T-helper 1 cell (primary cell): ENCODE measurements at regions not wholly inside any gene's neighbourhood (a gene's known extent, or its start where the extent isn't known, plus 50 kb on each side); places are given as distances from the start of the nearest gene placed in this dataset.

Experiments used
- DNase-seq, 5 donors: peaks; one replicate each; pipeline ENCODE4 v3.0.0-alpha.2; 2012 to 2020

DNA sequence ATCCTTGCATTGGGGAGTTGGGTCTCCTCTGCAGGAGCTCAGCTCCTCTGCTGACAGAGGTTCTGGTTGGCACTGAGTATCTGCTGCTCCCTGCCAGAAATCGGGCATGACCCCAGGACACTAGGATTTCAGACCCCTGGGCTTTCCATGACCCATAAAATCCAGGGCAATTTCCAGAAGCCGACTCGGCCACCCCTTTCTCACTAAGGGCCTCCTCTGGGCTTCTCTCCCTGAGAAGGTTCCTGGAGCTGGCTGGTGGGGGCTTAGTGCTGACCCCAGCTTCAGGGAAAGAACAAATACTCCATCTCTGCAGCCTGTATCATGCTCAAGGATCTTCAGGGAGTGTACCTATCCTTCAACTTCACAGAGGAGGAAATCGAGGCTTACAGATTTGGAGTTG lies 603.4 kb downstream of the PTPRU start:
- no peak for DNase-seq

DNA sequence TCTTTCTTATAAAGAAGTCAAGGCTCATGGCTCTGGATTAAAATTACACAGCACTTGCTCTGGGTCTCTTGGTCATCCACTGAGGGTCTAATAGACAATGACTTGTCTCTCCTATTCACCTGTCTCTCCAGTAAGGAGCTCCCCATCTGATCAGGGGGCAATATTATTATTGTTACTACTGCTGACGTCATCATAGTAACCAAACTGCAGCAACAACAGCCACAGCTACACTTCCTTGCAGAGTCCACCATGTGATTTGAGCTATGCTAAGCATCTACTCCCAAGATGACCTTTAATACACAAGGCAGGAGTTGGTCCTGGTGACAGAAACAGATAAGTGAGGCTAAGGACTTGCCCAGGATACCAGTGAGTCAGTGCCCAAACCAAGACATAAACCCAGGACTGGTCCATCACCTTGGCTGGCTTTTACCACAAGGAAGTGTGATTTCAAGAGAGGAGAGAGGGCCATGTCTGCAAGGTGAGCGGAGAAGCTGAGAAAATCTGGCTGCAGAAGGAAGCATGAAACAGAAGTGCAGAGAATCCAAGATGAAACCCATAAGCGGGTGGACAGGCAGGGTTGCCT lies 602.5 kb downstream of the PTPRU start:
- no peak for DNase-seq

DNA sequence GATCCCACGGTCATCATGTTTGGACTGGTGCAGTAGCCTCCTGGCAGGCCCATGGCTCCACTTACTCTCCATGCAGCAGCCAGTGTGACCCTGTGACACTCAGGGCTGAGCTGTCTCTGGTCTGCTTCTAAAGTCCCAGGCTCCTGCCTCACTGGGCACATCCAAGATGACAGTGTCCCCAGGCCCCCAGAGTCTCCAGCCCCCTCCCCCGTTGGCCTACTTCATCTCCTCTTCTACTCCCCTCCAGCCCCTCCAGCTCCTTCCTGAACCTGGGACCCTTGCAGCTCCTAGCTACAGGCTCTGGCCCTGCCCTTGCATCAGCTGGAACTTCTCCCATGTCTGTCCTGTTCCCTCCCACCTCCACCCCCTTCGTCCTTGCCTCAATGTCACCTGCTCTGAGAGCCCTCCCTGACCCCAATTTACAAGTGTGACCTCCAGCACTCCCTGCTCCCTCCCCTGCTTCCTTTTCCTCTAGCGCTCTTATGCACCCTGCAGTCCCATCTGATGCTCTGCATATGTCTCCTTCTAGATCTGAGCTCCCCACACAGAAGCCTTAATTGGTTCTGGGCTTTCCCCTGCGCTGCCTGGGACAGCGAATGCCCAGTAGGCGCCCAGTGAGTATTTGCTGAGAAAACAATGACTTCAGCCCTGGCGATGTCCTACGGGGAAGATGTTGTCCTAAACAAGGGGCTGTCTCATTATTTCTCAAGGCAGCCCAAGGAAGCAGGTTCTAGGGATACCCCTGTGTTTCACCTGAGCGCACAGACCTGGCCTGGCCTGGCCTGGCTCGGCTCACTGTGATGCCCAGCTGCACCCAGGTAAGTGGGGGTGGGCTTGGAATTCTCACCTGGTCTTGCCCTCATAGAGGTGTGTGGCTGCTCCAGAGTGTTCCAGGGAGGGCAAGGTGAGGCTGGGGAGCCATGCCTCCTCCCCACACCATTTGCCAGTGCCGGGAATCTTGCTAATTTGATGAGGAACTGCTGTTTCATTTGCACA lies 600.6 kb downstream of the PTPRU start:
- DNase-seq: no peak

DNA sequence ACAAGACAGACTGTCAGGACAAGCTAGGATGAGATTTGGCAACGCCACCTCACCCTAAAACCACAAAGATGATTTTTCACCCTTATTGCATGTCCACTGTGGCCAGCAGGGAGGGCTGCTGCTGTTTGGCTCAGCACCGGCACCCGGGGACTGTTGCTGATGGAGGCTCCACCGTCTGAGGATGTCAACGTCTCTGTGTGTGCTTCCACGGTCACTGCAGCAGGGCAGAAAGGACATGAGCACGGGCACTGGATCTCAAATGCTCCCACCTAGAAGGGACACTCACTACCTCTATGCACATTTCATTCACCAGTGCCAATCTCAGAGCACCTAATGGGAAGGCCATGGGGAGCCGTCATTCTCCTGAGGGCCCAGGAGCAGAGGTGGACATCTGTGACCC lies 599.6 kb downstream of the PTPRU start:
- DNase-seq: no peak

DNA sequence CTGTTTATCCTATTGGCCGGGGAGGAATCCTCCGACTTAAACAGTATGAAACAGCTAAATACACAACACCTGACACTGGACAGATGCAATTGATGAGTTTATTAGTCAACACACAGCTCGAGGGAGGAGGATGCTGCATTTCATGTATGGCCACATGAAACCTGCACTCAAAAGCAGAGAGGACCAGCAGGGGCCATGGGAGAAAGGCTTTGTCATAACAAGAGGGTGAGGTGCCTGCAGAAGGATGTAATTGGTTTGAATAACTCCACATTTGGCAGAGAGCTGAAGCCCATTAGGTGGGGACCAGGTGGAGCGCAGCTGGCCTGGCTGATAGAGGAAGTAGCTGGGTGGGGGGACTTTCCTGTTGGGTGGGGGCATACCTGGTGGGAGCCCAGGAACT lies 599.1 kb downstream of the PTPRU start:
- DNase-seq: no peak

DNA sequence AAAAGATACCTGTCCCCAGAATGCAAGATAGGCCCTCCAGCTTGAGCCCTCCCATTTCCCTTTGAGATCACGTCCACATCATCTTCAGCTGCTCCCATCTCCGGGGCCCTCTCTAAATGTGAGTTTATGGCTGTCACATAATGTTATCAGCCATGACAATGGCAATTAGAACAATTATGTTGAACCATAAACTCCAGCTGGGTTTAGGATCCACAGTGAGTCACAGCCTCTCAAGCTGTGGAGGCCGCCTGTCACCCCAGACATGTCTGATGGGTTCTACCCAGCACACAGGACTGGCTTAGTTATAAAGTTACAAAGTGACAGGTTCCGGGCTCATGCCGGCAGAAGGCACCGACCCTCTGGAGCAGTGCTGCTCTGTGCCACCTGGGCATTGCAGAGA lies 597.3 kb downstream of the PTPRU start:
- no peak for DNase-seq

DNA sequence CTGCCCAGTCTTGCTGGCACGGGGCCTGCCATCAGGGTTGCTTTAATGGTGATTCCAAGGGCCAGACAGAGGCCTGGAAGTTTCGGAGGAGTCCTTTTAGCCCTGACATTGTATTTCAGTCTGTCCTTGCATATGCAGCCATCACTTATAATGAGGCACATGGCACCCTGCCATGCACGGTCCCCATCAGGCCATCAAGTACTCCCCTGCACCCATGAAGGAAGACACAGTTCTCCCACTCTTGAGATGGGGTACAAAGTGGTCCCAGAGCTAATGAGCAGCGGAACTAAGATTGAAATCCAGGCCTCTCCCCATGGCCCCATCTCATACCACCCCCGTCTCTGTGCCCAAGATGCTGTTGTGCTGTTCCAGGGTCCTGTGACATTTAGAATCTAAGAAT lies 596.6 kb downstream of the PTPRU start:
- DNase-seq: no peak

DNA sequence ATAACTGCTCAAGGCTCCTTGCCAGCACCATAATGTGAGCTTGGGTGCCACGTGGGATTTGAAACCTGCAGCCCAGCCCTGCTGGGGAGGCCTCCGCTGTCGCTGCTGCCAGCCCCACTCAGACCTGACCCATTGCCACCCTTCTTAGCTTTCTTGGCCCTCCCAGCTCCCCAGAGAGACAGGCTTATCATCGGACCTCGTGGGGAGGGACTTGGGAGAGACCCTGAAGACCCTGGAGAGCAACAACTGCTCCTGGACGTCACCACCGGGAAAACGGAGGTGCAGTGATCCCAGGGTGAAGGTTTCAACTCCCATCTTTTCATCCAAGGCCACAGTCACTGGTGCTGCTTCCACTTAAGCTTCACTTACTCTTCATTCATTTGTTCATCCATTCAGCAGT lies 596.1 kb downstream of the PTPRU start:
- no peak for DNase-seq

DNA sequence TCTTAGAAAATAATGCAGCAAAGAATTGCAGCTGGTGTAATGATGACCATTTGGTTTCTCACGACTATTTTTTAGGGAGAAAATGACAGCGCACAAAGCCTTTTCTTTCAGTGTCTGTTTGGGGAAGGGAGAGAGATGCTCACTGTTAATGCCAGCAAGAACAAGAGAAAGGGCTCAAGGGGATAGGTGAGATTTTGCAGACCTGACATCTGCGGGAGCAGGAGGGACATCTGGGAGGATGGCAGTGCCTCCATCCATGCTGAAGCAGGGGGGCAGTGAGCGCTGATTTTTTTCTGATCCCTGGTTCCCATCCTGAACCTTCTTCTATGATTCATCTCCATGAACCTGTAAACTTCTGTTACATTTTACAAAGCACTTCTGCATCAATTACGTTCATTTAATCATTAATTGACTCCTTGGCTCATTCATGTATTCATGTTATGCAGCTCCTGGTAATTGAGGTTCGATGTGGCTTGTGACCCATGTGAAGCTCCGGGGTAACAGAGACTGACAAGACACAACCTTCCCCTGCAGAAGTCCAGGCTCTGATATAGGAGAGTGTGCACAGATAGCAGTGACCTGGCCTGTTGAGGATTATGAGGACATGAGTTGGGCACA lies 595.3 kb downstream of the PTPRU start:
- no peak for DNase-seq

DNA sequence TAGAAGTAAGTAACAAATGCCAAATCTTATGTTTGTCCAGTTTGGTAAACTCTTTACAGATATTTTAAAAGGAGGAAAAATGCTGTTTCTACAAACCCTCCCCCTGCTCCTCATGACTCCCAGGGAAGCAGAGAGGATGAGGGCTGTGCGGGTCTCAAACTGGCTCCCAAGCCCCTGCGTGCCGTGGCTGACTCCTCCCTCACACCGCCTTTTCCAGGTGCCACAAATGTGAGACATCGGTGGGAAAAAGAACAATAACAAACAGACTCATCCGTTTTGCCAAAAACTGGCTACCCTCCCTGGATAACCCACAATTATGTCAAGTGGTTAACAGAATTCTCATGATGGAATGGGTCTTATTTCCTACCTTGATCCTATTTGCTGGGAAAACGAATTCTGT lies 594.6 kb downstream of the PTPRU start:
- no peak for DNase-seq

DNA sequence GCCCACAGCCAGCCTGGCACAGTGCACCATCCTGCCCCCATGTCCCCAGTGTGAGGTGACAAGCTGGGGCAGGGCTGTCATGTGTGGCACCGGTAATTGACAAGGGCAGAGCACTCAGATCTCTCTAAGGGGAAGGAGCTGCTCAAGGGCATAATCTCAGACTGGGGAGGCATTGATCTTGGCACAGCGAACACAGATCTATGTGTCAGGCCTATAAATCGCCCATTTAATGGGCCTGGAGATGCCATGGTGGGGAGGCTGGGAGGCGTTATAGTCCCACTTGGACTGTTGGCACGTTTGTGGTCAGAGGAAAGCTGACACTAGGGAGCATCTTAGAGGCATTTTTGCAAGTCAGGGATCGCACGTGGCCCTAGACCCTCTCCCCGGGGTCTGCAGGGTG lies 594.1 kb downstream of the PTPRU start:
- no peak for DNase-seq

DNA sequence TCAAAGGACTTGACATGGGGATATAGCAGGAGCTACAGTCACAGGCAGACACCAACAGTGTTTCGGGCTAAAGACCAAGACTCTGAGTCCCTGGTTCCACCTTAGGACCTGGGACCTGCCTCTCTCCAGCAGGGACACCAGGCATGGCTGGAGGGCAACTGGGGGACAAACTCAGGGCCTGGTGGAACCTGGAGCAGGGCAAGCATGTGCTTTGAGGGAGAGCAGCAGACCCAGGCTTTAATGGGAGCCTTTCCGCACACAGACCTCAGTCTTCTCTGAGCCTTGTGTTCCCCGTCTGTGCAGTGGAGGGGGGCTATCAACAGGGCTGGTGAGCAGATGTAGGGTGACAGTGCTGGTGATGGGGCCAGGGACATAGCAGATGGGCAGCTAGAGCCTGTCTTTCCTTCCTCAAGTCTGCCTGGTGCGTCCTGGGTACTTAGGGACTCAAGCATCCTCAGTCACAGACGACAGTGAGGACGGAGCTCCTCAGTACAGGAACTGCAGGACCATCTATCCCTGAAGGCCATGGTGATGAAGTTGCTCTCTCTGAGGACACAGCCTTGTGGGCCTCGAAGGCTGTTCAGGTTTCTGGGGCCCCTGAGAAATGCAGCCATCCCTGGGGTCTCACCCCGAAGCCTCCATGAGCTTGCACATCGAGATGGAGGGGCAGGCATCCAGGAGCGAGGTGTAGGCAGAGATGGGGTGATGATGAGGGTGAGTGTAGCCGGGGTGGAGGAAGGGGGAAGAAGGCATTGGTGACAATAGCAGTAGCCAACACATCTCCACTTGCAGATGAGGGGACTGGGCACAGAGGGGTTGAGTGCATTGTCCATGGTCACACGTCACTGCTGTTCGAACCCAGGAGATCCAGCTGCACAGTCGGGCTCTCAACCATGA lies 593.4 kb downstream of the PTPRU start:
- no peak for DNase-seq

DNA sequence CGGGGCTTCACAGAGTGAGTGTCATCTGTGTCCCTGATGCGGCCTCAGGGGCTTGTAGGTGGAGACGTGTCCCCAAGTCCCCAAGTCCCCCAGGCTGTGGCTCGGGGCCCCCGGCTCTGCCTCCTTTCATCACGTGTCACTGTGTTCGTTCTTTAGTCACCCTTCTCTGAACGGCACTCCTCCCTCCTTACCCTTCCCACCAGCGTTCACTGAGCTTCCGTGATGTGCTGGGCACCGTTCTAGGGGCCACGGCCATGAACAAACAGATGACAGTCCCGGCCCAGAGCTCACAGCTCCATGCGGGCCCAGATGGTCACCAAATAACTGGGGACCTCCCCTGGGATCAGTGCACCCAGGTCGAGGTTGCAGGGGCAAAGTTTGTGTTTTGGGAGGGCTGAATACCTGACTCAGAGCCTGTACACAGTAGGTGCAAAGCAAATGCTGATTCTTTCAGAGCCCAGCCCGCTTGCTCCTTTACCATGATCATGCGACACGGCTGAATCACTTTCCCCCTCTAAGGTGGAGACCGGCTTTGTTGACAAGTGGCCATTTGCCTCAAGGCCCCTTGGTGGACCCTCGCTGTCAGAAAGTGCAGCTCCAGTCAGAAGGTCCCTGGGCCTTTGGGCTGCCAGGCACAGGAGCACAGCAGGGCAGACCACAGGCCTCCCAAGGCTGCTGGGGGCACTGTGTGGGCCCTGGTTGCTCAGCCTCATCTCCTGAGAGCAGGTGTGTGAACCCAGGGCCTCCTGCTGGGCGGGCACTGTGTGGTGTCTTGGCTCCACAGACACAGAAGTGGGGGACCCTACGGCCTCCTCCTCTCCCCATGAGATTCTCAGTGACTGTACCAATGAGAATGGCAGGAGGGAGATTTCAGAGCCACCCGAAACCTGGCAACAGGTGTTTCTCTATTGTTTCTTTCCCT lies 592.5 kb downstream of the PTPRU start:
- no peak for DNase-seq

DNA sequence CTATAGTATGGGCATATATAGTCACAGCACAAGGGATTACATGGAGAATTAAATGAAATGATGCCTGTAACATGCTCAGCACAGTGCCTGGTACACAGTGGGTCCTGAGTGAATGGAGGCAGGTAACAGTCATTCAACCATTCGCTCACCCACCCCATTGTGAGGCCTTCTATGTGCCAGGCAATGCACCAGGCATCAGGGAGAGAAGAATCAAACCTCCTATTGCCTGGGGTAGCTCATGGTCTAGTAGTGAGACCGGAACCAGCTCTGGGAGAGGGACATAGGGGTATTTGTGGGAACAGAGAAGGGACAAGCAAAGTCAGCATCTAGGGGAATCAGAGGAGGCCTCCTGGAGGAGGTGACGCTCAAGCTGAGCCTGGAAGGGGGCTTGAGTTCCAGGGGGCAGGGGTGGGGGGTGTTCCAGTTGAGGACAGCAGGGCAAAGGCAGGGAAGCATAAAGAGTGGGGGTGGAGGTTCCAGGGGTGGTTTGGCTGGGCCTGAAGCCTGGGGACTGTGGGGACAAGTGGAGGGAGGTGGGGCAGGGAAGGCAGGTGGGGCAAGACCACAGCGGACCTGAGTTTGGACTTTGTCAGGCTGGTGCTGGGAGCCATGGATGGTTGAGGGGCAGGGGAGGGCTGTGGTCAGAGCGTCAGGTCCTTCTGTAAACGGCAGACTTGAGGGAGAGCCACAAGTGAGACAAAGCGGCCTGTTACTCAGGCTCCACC lies 591.6 kb downstream of the PTPRU start:
- DNase-seq: no peak

DNA sequence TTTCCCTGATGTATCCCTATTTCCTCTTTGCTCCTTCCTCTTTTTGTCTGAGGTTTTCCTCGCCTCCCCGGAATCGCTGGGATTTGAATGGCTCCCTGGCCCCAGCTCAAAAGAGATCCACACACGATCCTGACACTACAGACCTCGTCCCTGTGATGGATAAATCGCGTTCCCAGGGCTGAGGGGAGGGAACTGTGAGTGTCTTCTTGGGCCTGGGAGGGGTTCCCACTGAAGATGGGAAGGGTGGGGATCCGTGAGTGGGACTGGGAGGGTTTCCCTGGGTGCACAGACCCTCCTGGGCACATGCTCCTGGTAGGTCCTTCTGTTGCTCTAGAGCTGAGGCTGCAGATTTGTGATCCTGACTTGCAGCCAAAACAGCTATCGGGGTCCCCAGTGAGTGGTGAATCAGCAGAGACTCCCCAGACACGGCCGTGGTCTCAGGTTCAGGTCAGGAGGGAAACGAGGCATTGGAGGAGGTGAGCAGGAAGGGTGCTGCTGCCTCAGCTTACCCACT lies 591.0 kb downstream of the PTPRU start:
- no peak for DNase-seq

DNA sequence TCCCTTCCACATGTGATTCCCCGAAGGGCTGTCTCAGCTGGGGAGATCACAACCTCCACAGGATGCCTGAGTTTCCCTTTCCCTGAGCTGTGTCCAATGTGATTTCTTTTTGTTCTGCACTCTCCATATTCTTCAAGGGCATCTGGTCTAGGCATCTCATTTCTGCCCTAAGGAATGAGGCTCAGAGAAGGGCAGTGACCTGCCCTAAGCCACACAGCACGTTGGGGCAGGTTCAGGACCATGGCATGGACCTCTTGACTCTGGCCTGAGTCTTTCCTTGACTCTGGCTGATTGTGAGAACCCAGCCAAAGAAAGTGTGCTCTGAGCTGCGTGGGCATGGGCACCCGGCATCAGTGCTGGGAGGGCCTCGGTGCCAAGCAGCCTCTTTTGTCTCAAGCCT lies 590.3 kb downstream of the PTPRU start:
- DNase-seq: no peak

DNA sequence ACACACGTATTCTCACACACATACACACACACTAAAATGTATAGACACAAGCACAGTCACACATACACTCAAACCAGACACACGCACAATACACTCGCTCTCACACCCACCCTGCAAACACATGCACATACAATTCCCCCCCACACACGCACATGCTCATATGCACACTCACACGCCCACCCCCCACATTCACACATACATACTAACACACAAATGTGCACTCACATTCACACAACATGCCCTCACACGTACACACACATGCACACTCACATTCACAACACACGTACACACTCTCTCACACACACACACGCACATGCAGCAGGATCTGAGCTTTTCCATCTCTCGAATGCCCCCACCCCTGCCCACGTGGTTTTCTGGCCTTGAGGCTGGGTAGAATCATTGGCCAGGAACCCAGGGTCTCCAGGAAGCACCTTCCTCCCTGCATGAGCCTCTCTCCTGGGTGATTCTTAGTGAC lies 589.7 kb downstream of the PTPRU start:
- no peak for DNase-seq

DNA sequence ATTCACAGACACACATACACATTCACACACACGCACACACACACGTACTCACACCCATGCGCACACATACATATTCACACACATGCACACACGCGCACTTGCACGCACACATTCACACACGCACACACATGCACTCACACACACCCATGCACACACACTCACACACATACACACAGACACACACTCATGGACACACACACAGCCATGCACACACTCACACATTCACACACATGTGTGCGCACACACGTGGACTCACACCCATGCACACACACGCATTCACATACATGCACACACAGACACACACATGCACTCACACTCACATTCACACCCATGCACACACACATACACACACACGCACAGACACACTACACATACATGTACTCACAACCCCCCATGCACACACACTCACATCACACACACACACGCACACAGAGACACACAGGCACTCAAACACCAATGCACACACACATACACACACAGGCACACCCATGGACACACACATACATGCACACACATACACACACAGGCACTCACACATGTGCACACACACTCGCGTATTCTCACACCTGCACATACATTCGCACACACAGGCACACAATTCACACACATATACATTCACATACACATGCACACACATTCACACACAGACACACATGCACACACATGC lies 589.1 kb downstream of the PTPRU start:
- no peak for DNase-seq

DNA sequence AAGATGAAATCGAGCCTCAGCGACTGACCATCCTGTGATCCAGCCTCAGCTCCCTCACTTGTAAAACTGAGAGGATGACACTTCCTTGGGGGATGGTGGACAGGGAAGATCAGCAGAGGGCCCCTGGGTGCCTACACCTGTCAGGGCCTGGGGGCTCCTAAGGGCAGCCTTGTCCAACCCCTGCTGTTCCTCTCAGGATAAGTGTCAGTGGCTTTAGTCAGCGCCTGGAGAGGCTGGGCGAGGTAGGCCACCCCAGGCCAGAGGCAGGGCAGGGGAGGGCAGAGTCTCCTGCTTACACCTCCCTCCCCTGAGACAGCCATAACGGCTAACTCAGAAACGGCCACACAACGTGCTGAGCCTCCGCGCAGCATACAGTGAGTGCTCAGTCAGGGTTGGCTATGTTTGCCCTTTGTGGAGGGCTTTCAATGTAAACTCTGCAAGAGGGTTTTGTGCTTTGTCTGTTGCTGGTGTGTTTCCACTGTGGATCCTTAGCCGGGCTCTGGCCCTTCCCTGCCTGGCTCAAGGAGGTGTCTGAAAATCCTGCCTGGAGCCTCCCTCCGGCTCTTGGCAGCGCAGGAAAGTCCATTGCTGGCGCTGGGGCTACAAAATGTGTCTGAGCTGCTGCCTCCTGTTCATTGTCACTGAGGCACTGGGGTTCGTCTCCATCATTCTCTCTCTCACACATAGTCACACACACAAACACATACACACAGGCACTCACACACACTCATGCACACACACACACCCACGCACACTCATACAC lies 588.4 kb downstream of the PTPRU start:
- no peak for DNase-seq
